CD14-positive monocyte (primary cell): ENCODE measurements at regions not wholly inside any gene's neighbourhood (a gene's known extent, or its start where the extent isn't known, plus 50 kb on each side); places are given as distances from the start of the nearest gene placed in this dataset.
A peak's percentile ranks its signal among the peaks of the same experiment; 100 is the strongest.

ENCODE experiments used
- DNase-seq, 3 donors: peaks; one replicate each; pipeline ENCODE4 v3.0.0-alpha.2; 2011 to 2022
- H2AFZ ChIP-seq: 2 replicates; pipeline ENCODE4 v1.6.0; 2012; ENCODE audit warnings: mild to moderate bottlenecking, low read depth, low read length, inconsistent platforms; ENCODE audit not compliant: insufficient read depth, poor library complexity, severe bottlenecking
- H3K27ac ChIP-seq, 2 donors: 1 replicate in 1 of 2; 2 replicates in 1 of 2; pipeline ENCODE4 v1.5.1; 2012 to 2013; ENCODE audit warnings: low read length in 2 of 2, control low read depth in 1 of 2, inconsistent platforms in 1 of 2, low read depth in 1 of 2, mild to moderate bottlenecking in 1 of 2
- H3K27me3 ChIP-seq, 2 donors: one replicate each; pipeline versions ENCODE4 v1.6.0 to v1.6.1; 2011 to 2013; ENCODE audit warnings: low read length in 2 of 2; ENCODE audit not compliant: control insufficient read depth in 2 of 2, insufficient read depth in 2 of 2
- H3K36me3 ChIP-seq, 2 donors: replicated peaks in 1 of 2; 1 replicate in 1 of 2; 2 replicates in 1 of 2; pipeline versions ENCODE4 v1.5.1 to v1.6.1; 2012 to 2013; ENCODE audit warnings: low read length in 2 of 2, control low read depth in 1 of 2, inconsistent platforms in 1 of 2, mild to moderate bottlenecking in 1 of 2; ENCODE audit not compliant: insufficient read depth in 2 of 2, control insufficient read depth in 1 of 2
- H3K4me1 ChIP-seq, 2 donors: 1 replicate in 1 of 2; 2 replicates in 1 of 2; pipeline versions ENCODE4 v1.5.1 to v1.6.1; 2012 to 2013; ENCODE audit warnings: low read length in 2 of 2, control low read depth in 1 of 2, inconsistent platforms in 1 of 2, mild to moderate bottlenecking in 1 of 2, moderate library complexity in 1 of 2; ENCODE audit not compliant: insufficient read depth in 2 of 2, control insufficient read depth in 1 of 2
- H3K4me2 ChIP-seq: replicated peaks from 2 replicates; pipeline ENCODE3; 2012; ENCODE audit warnings: low read length, moderate library complexity, mild to moderate bottlenecking; ENCODE audit not compliant: poor library complexity, severe bottlenecking; ENCODE audit errors: extremely low read depth
- H3K4me3 ChIP-seq, 3 experiments: fragments of 200-600 bp in 1 of 3; sonication (generic) in 1 of 3; replicated peaks in 1 of 3; 1 replicate in 2 of 3; 2 replicates in 1 of 3; pipeline ENCODE4 v1.5.1; 2011 to 2013; ENCODE audit warnings: low read length in 3 of 3, mild to moderate bottlenecking in 3 of 3, control low read depth in 2 of 3, low read depth in 2 of 3, inconsistent platforms in 1 of 3, moderate library complexity in 1 of 3
- H3K79me2 ChIP-seq: 2 replicates; pipeline ENCODE4 v1.6.0; 2012; ENCODE audit warnings: mild to moderate bottlenecking, control low read depth, inconsistent platforms, low read length, moderate library complexity; ENCODE audit not compliant: insufficient read depth
- H3K9ac ChIP-seq: 2 replicates; pipeline ENCODE4 v1.6.0; 2017; ENCODE audit warnings: low read length, mild to moderate bottlenecking; ENCODE audit not compliant: insufficient read depth, poor library complexity, severe bottlenecking
- H3K9me3 ChIP-seq, 2 donors: replicated peaks in 1 of 2; 1 replicate in 1 of 2; 2 replicates in 1 of 2; pipeline versions ENCODE4 v1.5.1 to v1.6.1; 2012 to 2013; ENCODE audit warnings: low read length in 2 of 2, control low read depth in 1 of 2; ENCODE audit not compliant: control insufficient read depth in 1 of 2, insufficient read depth in 1 of 2
- H4K20me1 ChIP-seq: 2 replicates; pipeline ENCODE4 v1.6.0; 2012; ENCODE audit warnings: mild to moderate bottlenecking, low read length, control low read depth, moderate library complexity; ENCODE audit not compliant: insufficient read depth
- H3K27ac Mint-ChIP-seq, 7 donors: one replicate each; pipeline ENCODE4 v1.8.0; 2020; ENCODE audit warnings: mild to moderate bottlenecking in 7 of 7, mixed read lengths in 7 of 7, moderate library complexity in 6 of 7, inconsistent platforms in 2 of 7
- H3K27me3 Mint-ChIP-seq, 3 donors: one replicate each; pipeline ENCODE4 v1.8.0; 2021 to 2022; ENCODE audit warnings: low read depth in 3 of 3, mild to moderate bottlenecking in 3 of 3, mixed read lengths in 3 of 3, moderate library complexity in 3 of 3, inconsistent platforms in 1 of 3
- H3K36me3 Mint-ChIP-seq, 2 donors: one replicate each; pipeline ENCODE4 v1.8.0; 2020; ENCODE audit warnings: mixed read lengths in 2 of 2, inconsistent platforms in 1 of 2, mild to moderate bottlenecking in 1 of 2
- H3K4me1 Mint-ChIP-seq: one replicate; pipeline ENCODE4 v1.8.0; 2020; ENCODE audit warnings: mild to moderate bottlenecking, mixed read lengths
- H3K4me3 Mint-ChIP-seq, 2 donors: one replicate each; pipeline ENCODE4 v1.8.0; 2020; ENCODE audit warnings: mild to moderate bottlenecking in 2 of 2, mixed read lengths in 2 of 2, moderate library complexity in 1 of 2
- H3K9me3 Mint-ChIP-seq, 7 donors: one replicate each; pipeline ENCODE4 v1.8.0; 2020 to 2022; ENCODE audit warnings: mixed read lengths in 7 of 7, mild to moderate bottlenecking in 6 of 7, moderate library complexity in 6 of 7, inconsistent platforms in 2 of 7
- CTCF ChIP-seq: fragments of 200-600 bp; IDR thresholded peaks from one replicate; pipeline ENCODE4 v1.8.0; 2022; ENCODE audit warnings: antibody characterized with exemption, mild to moderate bottlenecking
- WGBS: methylation state at CpG from one replicate; pipeline ENCODE4 v1.1.5; 2013; ENCODE audit warnings: missing lambda C conversion rate; ENCODE audit not compliant: insufficient coverage; 5-methylcytosine and 5-hydroxymethylcytosine counted together
- intact Hi-C, 2 donors: fragments of 100-400 bp; cut with micrococcal nuclease; formaldehyde crosslinking; loops; one replicate each; pipeline versions ENCODE4 v1.15.0 to v1.15.1; 2023

- peak in 2 of 3 donors; percentile 24 to 38 for DNase-seq
- Mint-ChIP-seq H3K27ac (no peak overlapping the region), H3K36me3 (no peaks in the 10 kb centered on the region), H3K4me3 (no peak overlapping the region), H3K27me3 (peaks cover 0 to 1% (median 0%) of the 10 kb centered on the region in 3 donors), H3K4me1 (peaks cover 20% of the 10 kb centered on the region), H3K9me3 (peaks cover 0 to 1% (median 0%) of the 10 kb centered on the region in 7 donors)
- no peak overlapping the region for H3K4me2 ChIP-seq
- H4K20me1 ChIP-seq, result no peaks in the 10 kb centered on the region
- TF ChIP-seq CTCF, result no peak
- 0% methylated on average over 3 of the region's 6 CpGs for WGBS
- no peak overlapping the region for H3K4me3 ChIP-seq
- H3K79me2 ChIP-seq, result no peaks in the 10 kb centered on the region
- H3K9me3 ChIP-seq, result no peaks in the 10 kb centered on the region
- no peaks in the 10 kb centered on the region for H3K27me3 ChIP-seq
- H3K4me1 ChIP-seq, result peaks cover 17 to 26% of the 10 kb centered on the region in 2 donors
- intact Hi-C loops, result no loop called here
- no peaks in the 10 kb centered on the region for H3K36me3 ChIP-seq
- H3K27ac ChIP-seq, result no peak overlapping the region
- H2AFZ ChIP-seq, result no peak overlapping the region
- no peak overlapping the region for H3K9ac ChIP-seq
Measured at GRCh38 chr16:66212428-66212827, 154.1 kb upstream of the CDH5 start.

GRCh38 chr16:66211651-66212050, 154.8 kb upstream of the CDH5 start:
- intact Hi-C loops, result no loop called here
- no peak for TF ChIP-seq CTCF
- Histone ChIP-seq H3K4me1 (peaks cover 25 to 33% of the 10 kb centered on the region in 2 donors), H3K9me3 (no peaks in the 10 kb centered on the region), H3K36me3 (no peaks in the 10 kb centered on the region), H3K79me2 (no peaks in the 10 kb centered on the region), H3K27me3 (no peaks in the 10 kb centered on the region), H3K9ac (no peak overlapping the region), H4K20me1 (no peaks in the 10 kb centered on the region), H3K4me3 (no peak overlapping the region), H3K27ac (no peak overlapping the region), H3K4me2 (no peak overlapping the region), H2AFZ (no peak overlapping the region)
- no peak for DNase-seq
- Mint-ChIP-seq H3K4me1 (peaks cover 28% of the 10 kb centered on the region), H3K27ac (no peak overlapping the region), H3K4me3 (no peak overlapping the region), H3K27me3 (peaks cover 0 to 2% (median 1%) of the 10 kb centered on the region in 3 donors), H3K36me3 (no peaks in the 10 kb centered on the region), H3K9me3 (peaks cover 0 to 1% (median 0%) of the 10 kb centered on the region in 7 donors)
- 88% methylated on average over 7 of the region's 10 CpGs for WGBS
